Mesenchymal stem cell (in vitro differentiated cells and primary cell): ENCODE measurements at regions not wholly inside any gene's neighbourhood (a gene's known extent, or its start where the extent isn't known, plus 50 kb on each side); places are given as distances from the start of the nearest gene placed in this dataset.

Experiments used
- DNase-seq: peaks from one replicate; pipeline ENCODE4 v3.0.0-alpha.2; 2013
- H2AFZ ChIP-seq: one replicate; pipeline ENCODE4 v1.6.1; 2013; ENCODE audit warnings: low read depth, mild to moderate bottlenecking, control low read depth, inconsistent platforms, low read length, moderate library complexity
- H2AK5ac ChIP-seq: 2 replicates; pipeline ENCODE4 v1.6.1; 2013; ENCODE audit warnings: low read length, moderate library complexity, mild to moderate bottlenecking, inconsistent platforms; ENCODE audit not compliant: severe bottlenecking
- H2BK120ac ChIP-seq: one replicate; pipeline ENCODE4 v1.6.1; 2013; ENCODE audit warnings: low read depth, mild to moderate bottlenecking, inconsistent platforms, low read length, moderate library complexity
- H2BK12ac ChIP-seq, 2 experiments: one replicate each; pipeline ENCODE4 v1.6.1; 2013; ENCODE audit warnings: inconsistent platforms in 2 of 2, low read length in 2 of 2, mild to moderate bottlenecking in 2 of 2, moderate library complexity in 2 of 2, control low read depth in 1 of 2
- H2BK15ac ChIP-seq: one replicate; pipeline ENCODE4 v1.6.1; 2013; ENCODE audit warnings: mild to moderate bottlenecking, low read depth, inconsistent platforms; ENCODE audit not compliant: poor library complexity, severe bottlenecking
- H2BK5ac ChIP-seq: 2 replicates; pipeline ENCODE4 v1.6.1; 2013; ENCODE audit warnings: low read depth, mild to moderate bottlenecking, low read length, control low read depth, inconsistent platforms; ENCODE audit not compliant: poor library complexity, severe bottlenecking
- H3K14ac ChIP-seq, 2 experiments: one replicate each; pipeline ENCODE4 v1.6.1; 2013; ENCODE audit warnings: inconsistent platforms in 2 of 2, low read length in 2 of 2, control low read depth in 1 of 2, mild to moderate bottlenecking in 1 of 2, moderate library complexity in 1 of 2
- H3K18ac ChIP-seq, 2 experiments: one replicate each; pipeline ENCODE4 v1.6.1; 2013; ENCODE audit warnings: inconsistent platforms in 2 of 2, low read length in 2 of 2, control low read depth in 1 of 2, low read depth in 1 of 2, mild to moderate bottlenecking in 1 of 2
- H3K23ac ChIP-seq, 2 experiments: one replicate each; pipeline ENCODE4 v1.6.1; 2013; ENCODE audit warnings: inconsistent platforms in 2 of 2, low read length in 2 of 2, mild to moderate bottlenecking in 2 of 2, moderate library complexity in 2 of 2, control low read depth in 1 of 2
- H3K27ac ChIP-seq: 2 replicates; pipeline ENCODE4 v1.5.1; 2013; ENCODE audit warnings: mild to moderate bottlenecking, moderate library complexity, low read length, control low read depth, inconsistent platforms; ENCODE audit not compliant: poor library complexity, severe bottlenecking
- H3K27me3 ChIP-seq, 2 experiments: 2 replicates each; pipeline versions ENCODE4 v1.6.1 to v1.7.0; 2013; ENCODE audit warnings: low read length in 2 of 2, mild to moderate bottlenecking in 2 of 2, moderate library complexity in 2 of 2, control low read depth in 1 of 2, inconsistent platforms in 1 of 2; ENCODE audit not compliant: control insufficient read depth in 1 of 2, insufficient read depth in 1 of 2
- H3K36me3 ChIP-seq, 2 experiments: 2 replicates each; pipeline versions ENCODE4 v1.6.1 to v1.7.0; 2013; ENCODE audit warnings: low read length in 2 of 2, control low read depth in 1 of 2, inconsistent platforms in 1 of 2, low read depth in 1 of 2, mild to moderate bottlenecking in 1 of 2; ENCODE audit not compliant: insufficient read depth in 2 of 2, control insufficient read depth in 1 of 2
- H3K4ac ChIP-seq, 2 experiments: one replicate each; pipeline ENCODE4 v1.6.1; 2013; ENCODE audit warnings: inconsistent platforms in 2 of 2, low read length in 2 of 2, mild to moderate bottlenecking in 2 of 2, moderate library complexity in 2 of 2, control low read depth in 1 of 2, low read depth in 1 of 2
- H3K4me1 ChIP-seq: 2 replicates; pipeline ENCODE4 v1.6.1; 2013; ENCODE audit warnings: low read depth, low read length, control low read depth; ENCODE audit not compliant: control insufficient read depth, insufficient read depth
- H3K4me2 ChIP-seq: 2 replicates; pipeline ENCODE4 v1.6.1; 2013; ENCODE audit warnings: low read length, mild to moderate bottlenecking, inconsistent platforms; ENCODE audit not compliant: poor library complexity, severe bottlenecking
- H3K4me3 ChIP-seq, 2 experiments: 2 replicates each; pipeline versions ENCODE4 v1.5.1 to v1.7.0; 2013; ENCODE audit warnings: low read length in 2 of 2, mild to moderate bottlenecking in 2 of 2, control low read depth in 1 of 2, low read depth in 1 of 2; ENCODE audit not compliant: insufficient read depth in 1 of 2
- H3K79me1 ChIP-seq: replicated peaks from 2 replicates; pipeline ENCODE4 v1.6.1; 2013; ENCODE audit warnings: mild to moderate bottlenecking, control low read depth, low read length, inconsistent platforms; ENCODE audit not compliant: poor library complexity, severe bottlenecking
- H3K9ac ChIP-seq: 2 replicates; pipeline ENCODE4 v1.7.0; 2013; ENCODE audit warnings: mild to moderate bottlenecking, low read length, moderate library complexity
- H3K9me3 ChIP-seq: 2 replicates; pipeline ENCODE4 v1.7.0; 2013; ENCODE audit warnings: mild to moderate bottlenecking, low read length; ENCODE audit not compliant: control insufficient read depth
- H4K8ac ChIP-seq: one replicate; pipeline ENCODE4 v1.6.1; 2013; ENCODE audit warnings: inconsistent platforms, mild to moderate bottlenecking, low read length, moderate library complexity
- H4K91ac ChIP-seq: one replicate; pipeline ENCODE4 v1.6.1; 2013; ENCODE audit warnings: mild to moderate bottlenecking, low read length, inconsistent platforms
- WGBS: methylation state at CpG from one replicate; pipeline ENCODE4 v1.1.7; 2013; ENCODE audit warnings: mixed read lengths; 5-methylcytosine and 5-hydroxymethylcytosine counted together

DNA sequence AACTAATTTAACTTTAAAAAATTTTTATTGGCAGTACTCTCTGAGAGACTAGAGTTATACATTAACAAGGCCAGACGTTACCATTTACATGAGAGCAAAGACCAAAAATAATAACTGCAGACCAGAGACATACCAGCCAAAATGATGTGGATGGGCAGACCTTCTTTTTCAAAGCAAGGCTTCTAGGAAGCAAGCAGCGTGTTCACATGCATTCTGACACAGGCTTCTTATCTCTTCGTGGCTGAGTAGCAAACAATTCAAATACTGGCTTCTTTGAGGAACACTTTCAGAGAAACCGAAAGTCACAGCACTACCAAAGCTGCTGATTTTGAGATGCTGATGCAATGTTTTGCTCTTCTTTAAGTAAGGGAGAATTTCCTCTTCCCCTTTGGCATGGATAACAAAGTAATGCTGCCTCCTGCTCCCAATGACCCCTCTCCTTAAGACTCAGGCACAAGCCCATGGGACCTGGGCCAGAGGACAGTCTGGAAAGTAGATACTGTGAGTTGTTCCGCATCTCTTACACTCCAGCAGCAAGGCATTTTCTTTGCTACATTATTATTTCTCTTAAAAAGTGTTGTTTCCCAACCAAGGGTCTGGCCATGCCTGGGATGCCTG lies 181.9 kb downstream of the MREG start:
- peak; percentile 69 for DNase-seq
- Histone ChIP-seq H3K4ac (no peak overlapping the region), H2BK120ac (peak overlapping the region; percentile 82), H3K4me3 (peak overlapping the region in 1 of 2 experiments; percentile 57), H2AFZ (no peak overlapping the region), H3K79me1 (peaks cover 2% of the 10 kb centered on the region), H2AK5ac (peak overlapping the region; percentile 87), H3K14ac (no peak overlapping the region), H4K91ac (peak overlapping the region; percentile 58), H3K23ac (no peak overlapping the region), H3K4me1 (peaks cover 11% of the 10 kb centered on the region), H4K8ac (peak overlapping the region; percentile 71), H3K9me3 (no peaks in the 10 kb centered on the region), H2BK15ac (no peak overlapping the region), H2BK12ac (no peak overlapping the region), H3K27me3 (no peaks in the 10 kb centered on the region), H3K18ac (peak overlapping the region in 1 of 2 experiments; percentile 10), H2BK5ac (peak overlapping the region; percentile 49), H3K9ac (peak overlapping the region; percentile 83), H3K36me3 (no peaks in the 10 kb centered on the region), H3K4me2 (no peak overlapping the region), H3K27ac (peak overlapping the region; percentile 90)
- 54% methylated on average over 4 of the region's 5 CpGs for WGBS

DNA sequence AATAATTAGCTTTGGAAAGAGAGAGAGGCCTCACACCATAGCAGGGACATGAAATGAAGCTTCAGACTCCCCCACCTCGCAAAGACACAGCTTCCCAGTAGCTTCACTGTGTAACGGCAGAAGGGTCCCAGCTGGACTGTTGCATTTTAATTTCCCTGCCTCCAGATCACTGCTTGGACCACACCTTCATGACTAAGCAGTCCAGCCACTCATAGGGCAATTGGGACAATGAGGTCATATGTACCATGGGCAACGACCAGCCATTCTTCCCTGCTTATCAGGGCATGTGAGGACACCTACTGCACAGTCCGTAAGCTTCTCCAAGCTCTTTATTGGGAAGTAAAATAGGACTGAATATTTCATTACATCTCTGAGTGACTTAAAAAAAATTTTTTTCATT lies 183.0 kb downstream of the MREG start:
- Histone ChIP-seq H3K4me2 (no peak overlapping the region), H2BK120ac (peak overlapping the region; percentile 37), H3K18ac (peak overlapping the region; percentile 37 to 81), H3K4ac (peak overlapping the region; percentile 65 to 95), H2AK5ac (peak overlapping the region; percentile 61), H3K23ac (no peak overlapping the region), H3K14ac (peak overlapping the region in 1 of 2 experiments; percentile 95), H3K27ac (no peak overlapping the region), H2BK12ac (peak overlapping the region; percentile 98 to 99), H3K9ac (peak overlapping the region; percentile 83), H3K4me3 (peak overlapping the region in 1 of 2 experiments; percentile 43), H4K8ac (peak overlapping the region; percentile 84), H3K4me1 (peaks cover 12% of the 10 kb centered on the region), H2BK5ac (no peak overlapping the region), H3K9me3 (no peaks in the 10 kb centered on the region), H3K27me3 (no peaks in the 10 kb centered on the region), H2BK15ac (no peak overlapping the region), H3K36me3 (no peaks in the 10 kb centered on the region), H3K79me1 (peaks cover 2% of the 10 kb centered on the region), H2AFZ (no peak overlapping the region), H4K91ac (peak overlapping the region; percentile 56)
- WGBS: 51% methylated on average over 2 of the region's 4 CpGs
- DNase-seq: peak; percentile 53

DNA sequence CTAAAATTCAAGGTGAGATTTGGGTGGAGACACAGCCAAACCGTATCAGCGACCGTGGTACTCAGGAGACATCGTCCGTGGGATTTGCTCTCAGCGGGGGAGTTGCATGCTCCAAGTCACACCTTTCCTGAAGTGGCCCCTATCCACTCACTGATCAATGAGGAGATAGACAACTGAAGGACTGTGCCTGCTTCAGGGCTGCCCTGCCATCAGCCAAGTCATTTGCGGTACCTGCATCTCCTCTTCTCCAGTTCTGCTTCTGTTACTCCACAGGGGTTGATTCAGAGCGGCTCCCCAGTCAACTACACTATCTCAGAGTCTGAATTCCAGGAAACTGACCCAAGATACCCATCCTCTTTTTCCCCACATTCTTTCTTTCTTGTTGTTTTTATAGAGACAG lies 184.1 kb downstream of the MREG start:
- no peak overlapping the region for H3K14ac ChIP-seq
- H3K9me3 ChIP-seq: no peaks in the 10 kb centered on the region
- peak overlapping the region; percentile 47 to 75 for H3K18ac ChIP-seq
- no peak overlapping the region for H4K8ac ChIP-seq
- H3K4me2 ChIP-seq: no peak overlapping the region
- H3K9ac ChIP-seq: peak overlapping the region; percentile 83
- H3K4me1 ChIP-seq: peaks cover 10% of the 10 kb centered on the region
- 89% methylated on average over 8 of the region's 8 CpGs for WGBS
- H3K27ac ChIP-seq: no peak overlapping the region
- H3K79me1 ChIP-seq: peaks cover 2% of the 10 kb centered on the region
- H2BK120ac ChIP-seq: no peak overlapping the region
- no peak overlapping the region for H2AFZ ChIP-seq
- peak overlapping the region; percentile 93 for H2AK5ac ChIP-seq
- no peak overlapping the region for H3K4me3 ChIP-seq
- no peak overlapping the region for H2BK5ac ChIP-seq
- no peaks in the 10 kb centered on the region for H3K36me3 ChIP-seq
- peak overlapping the region in 1 of 2 experiments; percentile 65 for H3K4ac ChIP-seq
- H2BK15ac ChIP-seq: peak overlapping the region; percentile 79
- H4K91ac ChIP-seq: peak overlapping the region; percentile 89
- H2BK12ac ChIP-seq: peak overlapping the region; percentile 96 to 97
- DNase-seq: no peak
- no peaks in the 10 kb centered on the region for H3K27me3 ChIP-seq
- no peak overlapping the region for H3K23ac ChIP-seq

DNA sequence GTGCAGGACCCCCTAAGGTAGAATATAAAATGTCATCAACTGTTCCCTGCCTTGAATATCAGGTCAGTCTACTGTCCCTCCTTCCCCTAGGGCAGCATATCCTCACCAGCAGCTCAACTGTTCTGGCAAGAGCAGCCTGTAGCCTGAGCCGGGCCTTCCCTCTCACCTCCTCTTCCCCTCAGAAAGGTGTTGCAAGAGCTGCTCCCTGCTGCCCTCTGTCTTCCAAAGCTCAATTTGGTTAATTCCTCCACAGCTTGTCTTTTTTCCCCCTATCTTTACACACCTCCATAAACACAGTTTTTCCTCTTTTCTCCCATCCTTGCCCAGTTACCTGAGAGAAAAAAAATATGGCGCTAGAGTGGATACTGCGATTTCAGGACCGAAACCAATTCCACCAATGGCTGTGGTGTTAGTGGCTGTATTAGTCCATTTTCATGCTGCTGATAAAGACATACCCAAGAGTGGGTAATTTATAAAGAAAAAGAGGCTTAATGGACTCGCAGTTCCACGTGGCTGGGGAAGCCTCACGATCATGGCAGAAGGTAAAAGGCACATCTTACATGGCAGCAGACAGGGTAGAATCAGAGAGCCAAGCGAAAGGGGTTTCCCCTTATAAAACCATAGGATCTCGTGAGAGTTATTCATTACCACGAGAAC lies 184.7 kb downstream of the MREG start:
- Histone ChIP-seq H3K27ac (no peak overlapping the region), H4K91ac (no peak overlapping the region), H2BK120ac (no peak overlapping the region), H2AK5ac (peak overlapping the region; percentile 93), H2BK12ac (peak overlapping the region; percentile 77 to 97), H3K79me1 (peaks cover 2% of the 10 kb centered on the region), H3K14ac (no peak overlapping the region), H2AFZ (no peak overlapping the region), H2BK5ac (no peak overlapping the region), H3K4ac (peak overlapping the region in 1 of 2 experiments; percentile 82), H3K4me1 (peaks cover 9% of the 10 kb centered on the region), H3K23ac (no peak overlapping the region), H3K36me3 (no peaks in the 10 kb centered on the region), H3K18ac (peak overlapping the region in 1 of 2 experiments; percentile 64), H4K8ac (no peak overlapping the region), H2BK15ac (peak overlapping the region; percentile 63), H3K27me3 (no peaks in the 10 kb centered on the region), H3K4me2 (no peak overlapping the region), H3K9me3 (no peaks in the 10 kb centered on the region), H3K9ac (no peak overlapping the region), H3K4me3 (no peak overlapping the region)
- WGBS: 87% methylated on average over 10 of the region's 10 CpGs
- DNase-seq: peak; percentile 53
